Spleen (tissue), 11 donors: ENCODE measurements at regions not wholly inside any gene's neighbourhood (a gene's known extent, or its start where the extent isn't known, plus 50 kb on each side); places are given as distances from the start of the nearest gene placed in this dataset.
A peak's percentile ranks its signal among the peaks of the same experiment; 100 is the strongest.

Experiments used
- DNase-seq: peaks from one replicate; pipeline ENCODE4 v3.0.0-alpha.2; 2020
- H3K27ac ChIP-seq, 8 donors: fragments of 200-600 bp; sonication (generic) in 7 of 8; 1 replicate in 4 of 8; 2 replicates in 4 of 8; pipeline versions ENCODE4 v1.5.0 to v1.8.0; 2016 to 2021; ENCODE audit warnings: inconsistent platforms in 4 of 8, mild to moderate bottlenecking in 4 of 8, moderate library complexity in 1 of 8
- H3K27me3 ChIP-seq, 7 donors: fragments of 200-600 bp; sonication (generic) in 6 of 7; replicated peaks in 1 of 7; 1 replicate in 4 of 7; 2 replicates in 3 of 7; pipeline versions ENCODE4 v1.5.0 to v1.8.0; 2016 to 2021; ENCODE audit warnings: inconsistent platforms in 3 of 7, mild to moderate bottlenecking in 1 of 7
- H3K36me3 ChIP-seq, 6 donors: fragments of 200-600 bp; sonication (generic) in 5 of 6; 1 replicate in 4 of 6; 2 replicates in 2 of 6; pipeline versions ENCODE4 v1.5.0 to v1.8.0; 2016 to 2021; ENCODE audit warnings: inconsistent platforms in 2 of 6
- H3K4me1 ChIP-seq, 6 donors: fragments of 200-600 bp; sonication (generic) in 5 of 6; 1 replicate in 3 of 6; 2 replicates in 3 of 6; pipeline versions ENCODE4 v1.5.0 to v1.8.0; 2016 to 2021; ENCODE audit warnings: inconsistent platforms in 3 of 6
- H3K4me3 ChIP-seq, 8 donors: fragments of 200-600 bp; sonication (generic) in 7 of 8; 1 replicate in 4 of 8; 2 replicates in 4 of 8; pipeline versions ENCODE4 v1.5.0 to v1.8.0; 2016 to 2021; ENCODE audit warnings: inconsistent platforms in 4 of 8, mild to moderate bottlenecking in 4 of 8, moderate library complexity in 2 of 8
- H3K9me3 ChIP-seq, 8 donors: fragments of 200-600 bp; sonication (generic) in 7 of 8; 1 replicate in 4 of 8; 2 replicates in 4 of 8; pipeline versions ENCODE4 v1.5.0 to v1.8.0; 2016 to 2021; ENCODE audit warnings: inconsistent platforms in 4 of 8
- POLR2A ChIP-seq, 3 donors: fragments of 450-650 bp; IDR thresholded peaks; one replicate each; pipeline ENCODE4 v1.5.1; 2017; ENCODE audit warnings: antibody characterized with exemption in 3 of 3, mild to moderate bottlenecking in 1 of 3
- POLR2AphosphoS5 ChIP-seq, 3 donors: sonication (generic); formaldehyde crosslinking; IDR thresholded peaks; one replicate each; pipeline ENCODE4 v1.5.1; 2017; ENCODE audit warnings: antibody characterized with exemption in 3 of 3
- WGBS, 5 donors: extraction: QIAGEN DNeasy Blood & Tissue Kit in 3 of 5; methylation state at CpG; one replicate each; pipeline versions ENCODE4 v1.1.5 to v1.1.7; 2013 to 2018; 5-methylcytosine and 5-hydroxymethylcytosine counted together
- intact Hi-C: fragments of 100-400 bp; cut with DNase I; formaldehyde crosslinking; loops from one replicate; pipeline ENCODE4 v1.15.0; 2023; ENCODE audit warnings: low total_unique reads
- TF ChIP-seq, protein P1 (sequence below), 11 experiments: fragments of 200-600 bp in 7 of 11; fragments of 450-650 bp in 4 of 11; sonication (generic) in 4 of 11; IDR thresholded peaks in 8 of 11; conservative IDR thresholded peaks in 3 of 11; 1 replicate in 7 of 11; 2 replicates in 4 of 11; pipeline versions ENCODE4 v1.4.0 to v1.8.0; 2016 to 2021; ENCODE audit warnings: antibody characterized with exemption in 11 of 11, inconsistent platforms in 4 of 11, mild to moderate bottlenecking in 1 of 11
- donor health status: healthy with polysubstance abuse.
- donor health status: DM: no; HTN: no; CAD: no; lungs with moderate emphysema.
- donor health status: DM: no; HTN: no; CAD: no.
- donor health status: Bipolar disorder and iron deficiency.
- donor health status: healthy.
- donor health status: DM: no; HTN: no; CAD: no.
- donor health status: DM: yes; HTN: yes; CAD: no.

DNA sequence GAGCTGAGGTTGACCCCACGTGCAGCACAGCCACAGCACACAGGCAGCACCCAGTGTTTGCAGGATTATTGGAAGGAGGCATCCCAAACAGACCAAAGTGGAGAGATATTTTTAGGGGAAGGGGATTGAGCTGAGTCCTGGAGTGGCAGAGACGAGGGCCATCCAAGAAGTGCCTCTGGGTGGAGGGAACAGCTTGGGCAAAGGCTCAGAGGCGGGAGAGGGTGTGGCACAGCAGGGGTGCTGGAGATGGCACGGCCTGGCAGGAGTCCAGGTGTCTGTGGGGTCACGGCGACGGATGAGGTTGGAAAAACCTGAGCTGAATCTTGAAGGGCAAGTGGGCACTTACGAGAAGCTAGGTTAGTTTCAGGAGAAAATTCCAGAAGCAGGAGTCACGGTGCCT, 60.6 kb downstream of the INHBB start:
- Histone ChIP-seq H3K4me1 (no peaks in the 10 kb centered on the region), H3K36me3 (no peaks in the 10 kb centered on the region), H3K4me3 (no peak overlapping the region), H3K27me3 (peaks cover 0 to 20% (median 0%) of the 10 kb centered on the region in 7 donors), H3K27ac (no peak overlapping the region), H3K9me3 (peaks cover 0 to 42% (median 32%) of the 10 kb centered on the region in 8 donors)
- intact Hi-C loops, result no loop called here
- no peak for TF ChIP-seq POLR2AphosphoS5 (IDR thresholded peaks at IDR 0.05)
- TF ChIP-seq POLR2A (IDR thresholded peaks at IDR 0.05), result no peak
- TF ChIP-seq, protein P1, sequence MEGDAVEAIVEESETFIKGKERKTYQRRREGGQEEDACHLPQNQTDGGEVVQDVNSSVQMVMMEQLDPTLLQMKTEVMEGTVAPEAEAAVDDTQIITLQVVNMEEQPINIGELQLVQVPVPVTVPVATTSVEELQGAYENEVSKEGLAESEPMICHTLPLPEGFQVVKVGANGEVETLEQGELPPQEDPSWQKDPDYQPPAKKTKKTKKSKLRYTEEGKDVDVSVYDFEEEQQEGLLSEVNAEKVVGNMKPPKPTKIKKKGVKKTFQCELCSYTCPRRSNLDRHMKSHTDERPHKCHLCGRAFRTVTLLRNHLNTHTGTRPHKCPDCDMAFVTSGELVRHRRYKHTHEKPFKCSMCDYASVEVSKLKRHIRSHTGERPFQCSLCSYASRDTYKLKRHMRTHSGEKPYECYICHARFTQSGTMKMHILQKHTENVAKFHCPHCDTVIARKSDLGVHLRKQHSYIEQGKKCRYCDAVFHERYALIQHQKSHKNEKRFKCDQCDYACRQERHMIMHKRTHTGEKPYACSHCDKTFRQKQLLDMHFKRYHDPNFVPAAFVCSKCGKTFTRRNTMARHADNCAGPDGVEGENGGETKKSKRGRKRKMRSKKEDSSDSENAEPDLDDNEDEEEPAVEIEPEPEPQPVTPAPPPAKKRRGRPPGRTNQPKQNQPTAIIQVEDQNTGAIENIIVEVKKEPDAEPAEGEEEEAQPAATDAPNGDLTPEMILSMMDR (IDR thresholded peaks at IDR 0.05 in 8 of 11, conservative IDR thresholded peaks at IDR 0.05 in 3 of 11), result no peak
- 71 to 86% (median 74%) methylated on average over 9 of the region's 9 CpGs for WGBS, 5 donors
- peak; percentile 36 for DNase-seq

DNA sequence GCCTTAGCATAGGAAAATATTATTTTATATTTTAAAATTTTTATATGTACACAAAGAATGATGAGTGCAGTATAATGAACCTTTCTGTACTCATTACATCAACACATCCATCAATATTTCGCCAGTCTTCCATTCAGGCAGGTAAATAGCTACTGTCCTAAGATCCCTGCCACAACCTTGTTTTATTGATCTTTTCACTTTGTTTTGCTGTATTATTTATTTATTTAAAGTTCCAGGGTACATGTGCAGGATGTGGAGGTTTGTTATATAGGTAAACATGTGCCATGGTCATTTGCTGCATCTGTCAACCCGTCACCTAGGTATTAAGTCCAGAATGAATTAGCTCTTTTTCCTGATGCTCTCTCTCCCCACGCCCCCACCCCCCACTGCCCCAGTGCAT, 64.6 kb downstream of the INHBB start:
- TF ChIP-seq POLR2AphosphoS5 (IDR thresholded peaks at IDR 0.05), result no peak
- TF ChIP-seq, protein P1 (IDR thresholded peaks at IDR 0.05 in 8 of 11, conservative IDR thresholded peaks at IDR 0.05 in 3 of 11), result no peak
- no peak for TF ChIP-seq POLR2A (IDR thresholded peaks at IDR 0.05)
- Histone ChIP-seq H3K9me3 (peaks cover 0 to 50% (median 32%) of the 10 kb centered on the region in 8 donors), H3K27me3 (peaks cover 0 to 7% (median 0%) of the 10 kb centered on the region in 7 donors), H3K4me3 (no peak overlapping the region), H3K27ac (no peak overlapping the region), H3K36me3 (no peaks in the 10 kb centered on the region), H3K4me1 (no peaks in the 10 kb centered on the region)
- DNase-seq, result no peak
- intact Hi-C loops, result no loop called here
- 70 to 86% (median 84%) methylated on average over 3 of the region's 3 CpGs for WGBS, 5 donors

DNA sequence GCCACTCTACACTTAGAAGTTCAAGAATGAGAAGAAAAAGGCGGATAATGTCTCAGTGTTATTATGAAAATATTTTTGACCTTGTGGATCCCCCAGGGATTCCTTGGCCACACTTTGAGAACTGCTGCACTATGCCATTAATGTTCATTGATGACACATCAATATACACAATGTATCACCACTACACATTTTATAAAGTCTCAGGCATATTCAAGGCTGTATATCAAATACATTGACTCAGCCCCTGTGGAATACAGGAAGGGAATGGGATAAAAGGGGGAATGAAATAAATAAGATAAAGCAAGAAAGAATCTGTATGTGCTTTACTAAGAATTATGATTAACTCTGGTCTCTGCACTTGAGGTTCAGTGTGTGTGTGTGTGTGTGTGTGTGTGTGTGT, 69.1 kb downstream of the INHBB start:
- Histone ChIP-seq H3K4me1 (no peaks in the 10 kb centered on the region), H3K27me3 (peaks cover 0 to 22% (median 0%) of the 10 kb centered on the region in 7 donors), H3K36me3 (no peaks in the 10 kb centered on the region), H3K27ac (no peak overlapping the region), H3K9me3 (peaks cover 0 to 23% (median 11%) of the 10 kb centered on the region in 8 donors), H3K4me3 (no peak overlapping the region)
- 79 to 95% (median 86%) methylated on average over 1 of the region's 1 CpG for WGBS, 5 donors
- intact Hi-C loops, result no loop called here
- no peak for DNase-seq
- TF ChIP-seq POLR2AphosphoS5 (IDR thresholded peaks at IDR 0.05) (no peak), POLR2A (IDR thresholded peaks at IDR 0.05) (no peak)
- TF ChIP-seq, protein P1 (IDR thresholded peaks at IDR 0.05 in 8 of 11, conservative IDR thresholded peaks at IDR 0.05 in 3 of 11), result no peak

DNA sequence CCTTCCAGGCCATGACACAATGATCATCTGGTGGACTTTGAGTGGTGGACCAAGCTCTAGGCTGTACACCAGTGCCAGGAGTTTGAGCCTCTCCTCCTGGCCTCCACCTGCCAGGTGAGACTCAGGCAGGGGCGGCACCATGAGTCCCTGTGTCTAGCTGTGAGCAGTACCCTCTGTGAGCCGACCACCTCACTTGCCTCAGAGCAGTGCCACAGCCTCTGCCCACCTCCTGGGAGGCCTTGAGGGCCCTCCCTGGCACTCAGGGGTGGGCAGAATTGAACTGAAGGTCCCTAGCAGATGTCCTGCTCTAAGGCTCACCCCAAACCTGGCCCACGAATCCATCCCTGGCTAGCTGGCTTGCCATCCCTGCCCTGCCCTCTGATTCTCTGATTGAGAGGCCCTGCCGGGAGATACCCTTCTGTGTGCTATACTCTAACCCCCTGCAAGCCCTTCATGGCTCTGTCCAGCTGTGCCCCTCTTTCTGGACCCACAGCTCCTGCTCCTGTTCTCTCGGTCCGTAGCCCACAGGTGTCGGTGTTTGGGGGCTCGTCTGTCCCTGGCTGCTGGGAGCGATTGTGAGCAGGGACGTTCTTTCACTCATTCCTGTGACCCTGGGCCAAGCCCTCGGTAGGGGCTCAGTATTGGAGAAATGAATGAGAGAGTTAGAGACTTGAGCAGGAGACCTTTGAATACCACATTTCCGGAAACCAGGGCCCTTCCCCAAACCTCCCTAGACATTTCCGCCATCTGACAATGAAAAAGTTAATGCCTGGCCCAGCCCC, 70.0 kb downstream of the INHBB start:
- H3K4me3 ChIP-seq, result no peak overlapping the region
- no peak overlapping the region for H3K27ac ChIP-seq
- H3K4me1 ChIP-seq, result no peaks in the 10 kb centered on the region
- DNase-seq, result peak; percentile 54
- peaks cover 0 to 15% (median 2%) of the 10 kb centered on the region in 8 donors for H3K9me3 ChIP-seq
- H3K36me3 ChIP-seq, result no peaks in the 10 kb centered on the region
- TF ChIP-seq POLR2AphosphoS5 (IDR thresholded peaks at IDR 0.05) (no peak), POLR2A (IDR thresholded peaks at IDR 0.05) (no peak)
- TF ChIP-seq, protein P1 (IDR thresholded peaks at IDR 0.05 in 8 of 11, conservative IDR thresholded peaks at IDR 0.05 in 3 of 11), result no peak
- H3K27me3 ChIP-seq, result peaks cover 0 to 23% (median 0%) of the 10 kb centered on the region in 7 donors
- intact Hi-C loops, result no loop called here
- 88 to 95% (median 91%) methylated on average over 9 to 13 of the region's 13 CpGs for WGBS, 5 donors
